Mesenchymal stem cell (in vitro differentiated cells and primary cell): ENCODE measurements at regions not wholly inside any gene's neighbourhood (a gene's known extent, or its start where the extent isn't known, plus 50 kb on each side); places are given as distances from the start of the nearest gene placed in this dataset.

ENCODE experiments used
- DNase-seq: peaks from one replicate; pipeline ENCODE4 v3.0.0-alpha.2; 2013
- H2AFZ ChIP-seq: one replicate; pipeline ENCODE4 v1.6.1; 2013; ENCODE audit warnings: low read depth, mild to moderate bottlenecking, control low read depth, inconsistent platforms, low read length, moderate library complexity
- H2AK5ac ChIP-seq: 2 replicates; pipeline ENCODE4 v1.6.1; 2013; ENCODE audit warnings: low read length, moderate library complexity, mild to moderate bottlenecking, inconsistent platforms; ENCODE audit not compliant: severe bottlenecking
- H2BK120ac ChIP-seq: one replicate; pipeline ENCODE4 v1.6.1; 2013; ENCODE audit warnings: low read depth, mild to moderate bottlenecking, inconsistent platforms, low read length, moderate library complexity
- H2BK12ac ChIP-seq, 2 experiments: one replicate each; pipeline ENCODE4 v1.6.1; 2013; ENCODE audit warnings: inconsistent platforms in 2 of 2, low read length in 2 of 2, mild to moderate bottlenecking in 2 of 2, moderate library complexity in 2 of 2, control low read depth in 1 of 2
- H2BK15ac ChIP-seq: one replicate; pipeline ENCODE4 v1.6.1; 2013; ENCODE audit warnings: mild to moderate bottlenecking, low read depth, inconsistent platforms; ENCODE audit not compliant: poor library complexity, severe bottlenecking
- H2BK5ac ChIP-seq: 2 replicates; pipeline ENCODE4 v1.6.1; 2013; ENCODE audit warnings: low read depth, mild to moderate bottlenecking, low read length, control low read depth, inconsistent platforms; ENCODE audit not compliant: poor library complexity, severe bottlenecking
- H3K14ac ChIP-seq, 2 experiments: one replicate each; pipeline ENCODE4 v1.6.1; 2013; ENCODE audit warnings: inconsistent platforms in 2 of 2, low read length in 2 of 2, control low read depth in 1 of 2, mild to moderate bottlenecking in 1 of 2, moderate library complexity in 1 of 2
- H3K18ac ChIP-seq, 2 experiments: one replicate each; pipeline ENCODE4 v1.6.1; 2013; ENCODE audit warnings: inconsistent platforms in 2 of 2, low read length in 2 of 2, control low read depth in 1 of 2, low read depth in 1 of 2, mild to moderate bottlenecking in 1 of 2
- H3K23ac ChIP-seq, 2 experiments: one replicate each; pipeline ENCODE4 v1.6.1; 2013; ENCODE audit warnings: inconsistent platforms in 2 of 2, low read length in 2 of 2, mild to moderate bottlenecking in 2 of 2, moderate library complexity in 2 of 2, control low read depth in 1 of 2
- H3K27ac ChIP-seq: 2 replicates; pipeline ENCODE4 v1.5.1; 2013; ENCODE audit warnings: mild to moderate bottlenecking, moderate library complexity, low read length, control low read depth, inconsistent platforms; ENCODE audit not compliant: poor library complexity, severe bottlenecking
- H3K27me3 ChIP-seq, 2 experiments: 2 replicates each; pipeline versions ENCODE4 v1.6.1 to v1.7.0; 2013; ENCODE audit warnings: low read length in 2 of 2, mild to moderate bottlenecking in 2 of 2, moderate library complexity in 2 of 2, control low read depth in 1 of 2, inconsistent platforms in 1 of 2; ENCODE audit not compliant: control insufficient read depth in 1 of 2, insufficient read depth in 1 of 2
- H3K36me3 ChIP-seq, 2 experiments: 2 replicates each; pipeline versions ENCODE4 v1.6.1 to v1.7.0; 2013; ENCODE audit warnings: low read length in 2 of 2, control low read depth in 1 of 2, inconsistent platforms in 1 of 2, low read depth in 1 of 2, mild to moderate bottlenecking in 1 of 2; ENCODE audit not compliant: insufficient read depth in 2 of 2, control insufficient read depth in 1 of 2
- H3K4ac ChIP-seq, 2 experiments: one replicate each; pipeline ENCODE4 v1.6.1; 2013; ENCODE audit warnings: inconsistent platforms in 2 of 2, low read length in 2 of 2, mild to moderate bottlenecking in 2 of 2, moderate library complexity in 2 of 2, control low read depth in 1 of 2, low read depth in 1 of 2
- H3K4me1 ChIP-seq: 2 replicates; pipeline ENCODE4 v1.6.1; 2013; ENCODE audit warnings: low read depth, low read length, control low read depth; ENCODE audit not compliant: control insufficient read depth, insufficient read depth
- H3K4me2 ChIP-seq: 2 replicates; pipeline ENCODE4 v1.6.1; 2013; ENCODE audit warnings: low read length, mild to moderate bottlenecking, inconsistent platforms; ENCODE audit not compliant: poor library complexity, severe bottlenecking
- H3K4me3 ChIP-seq, 2 experiments: 2 replicates each; pipeline versions ENCODE4 v1.5.1 to v1.7.0; 2013; ENCODE audit warnings: low read length in 2 of 2, mild to moderate bottlenecking in 2 of 2, control low read depth in 1 of 2, low read depth in 1 of 2; ENCODE audit not compliant: insufficient read depth in 1 of 2
- H3K79me1 ChIP-seq: replicated peaks from 2 replicates; pipeline ENCODE4 v1.6.1; 2013; ENCODE audit warnings: mild to moderate bottlenecking, control low read depth, low read length, inconsistent platforms; ENCODE audit not compliant: poor library complexity, severe bottlenecking
- H3K9ac ChIP-seq: 2 replicates; pipeline ENCODE4 v1.7.0; 2013; ENCODE audit warnings: mild to moderate bottlenecking, low read length, moderate library complexity
- H3K9me3 ChIP-seq: 2 replicates; pipeline ENCODE4 v1.7.0; 2013; ENCODE audit warnings: mild to moderate bottlenecking, low read length; ENCODE audit not compliant: control insufficient read depth
- H4K8ac ChIP-seq: one replicate; pipeline ENCODE4 v1.6.1; 2013; ENCODE audit warnings: inconsistent platforms, mild to moderate bottlenecking, low read length, moderate library complexity
- H4K91ac ChIP-seq: one replicate; pipeline ENCODE4 v1.6.1; 2013; ENCODE audit warnings: mild to moderate bottlenecking, low read length, inconsistent platforms
- WGBS: methylation state at CpG from one replicate; pipeline ENCODE4 v1.1.7; 2013; ENCODE audit warnings: mixed read lengths; 5-methylcytosine and 5-hydroxymethylcytosine counted together

DNA sequence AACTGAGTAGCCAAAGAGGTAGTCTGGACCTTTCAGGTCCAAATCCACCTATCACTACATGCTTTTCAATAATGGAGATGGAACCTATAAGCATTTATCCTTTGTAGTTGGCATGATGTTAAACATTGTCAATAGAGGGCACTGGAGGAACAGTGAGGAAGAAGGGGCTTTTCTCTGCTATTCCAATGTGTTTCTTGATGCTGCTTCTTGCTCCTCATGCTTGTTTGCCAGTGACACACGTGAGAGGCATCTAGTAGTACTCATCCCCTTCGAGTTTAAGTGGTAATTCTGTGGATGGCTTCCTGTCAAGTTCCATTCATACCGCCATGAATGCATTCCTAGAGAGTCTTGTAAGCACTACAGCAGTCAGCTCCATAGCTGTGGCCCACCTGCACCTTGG, 84.0 kb downstream of the NAA11 start:
- no peak overlapping the region for H2BK12ac ChIP-seq
- H4K8ac ChIP-seq = no peak overlapping the region
- no peak overlapping the region for H3K18ac ChIP-seq
- no peaks in the 10 kb centered on the region for H3K9me3 ChIP-seq
- H3K9ac ChIP-seq = no peak overlapping the region
- WGBS = 0% methylated on average over 3 of the region's 3 CpGs
- H3K4me3 ChIP-seq = no peak overlapping the region
- no peak overlapping the region for H3K4ac ChIP-seq
- H3K79me1 ChIP-seq = no peaks in the 10 kb centered on the region
- no peak overlapping the region for H2BK5ac ChIP-seq
- H2BK15ac ChIP-seq = no peak overlapping the region
- peak; percentile 69 for DNase-seq
- no peak overlapping the region for H2AFZ ChIP-seq
- peaks cover 0 to 5% of the 10 kb centered on the region in 2 experiments for H3K27me3 ChIP-seq
- peak overlapping the region; percentile 35 for H3K27ac ChIP-seq
- no peak overlapping the region for H3K4me2 ChIP-seq
- H3K36me3 ChIP-seq = no peaks in the 10 kb centered on the region
- H3K14ac ChIP-seq = no peak overlapping the region
- no peak overlapping the region for H2BK120ac ChIP-seq
- no peak overlapping the region for H2AK5ac ChIP-seq
- no peaks in the 10 kb centered on the region for H3K4me1 ChIP-seq
- no peak overlapping the region for H3K23ac ChIP-seq
- no peak overlapping the region for H4K91ac ChIP-seq

DNA sequence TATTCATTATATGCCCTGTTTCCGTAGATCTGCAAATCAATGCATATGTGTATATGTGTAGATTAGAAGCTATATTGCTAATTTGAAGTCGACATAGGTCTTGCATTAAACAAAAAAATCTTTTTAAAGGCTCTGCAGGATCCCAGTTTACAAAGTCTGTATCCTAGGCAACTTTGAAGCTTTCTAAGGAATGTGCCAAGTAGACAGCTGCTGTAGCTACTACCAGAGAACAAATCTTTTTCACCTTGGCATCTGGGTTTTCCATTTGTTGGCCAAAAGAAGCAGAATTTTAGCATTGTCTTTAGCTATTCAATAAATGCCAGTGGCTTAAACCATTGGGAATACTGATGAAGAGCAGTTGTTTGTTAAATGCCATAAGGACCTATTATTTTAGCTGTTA, 88.0 kb downstream of the NAA11 start:
- H2BK12ac ChIP-seq = no peak overlapping the region
- no peak overlapping the region for H2BK120ac ChIP-seq
- DNase-seq = no peak
- no peaks in the 10 kb centered on the region for H3K36me3 ChIP-seq
- H3K27me3 ChIP-seq = peaks cover 0 to 3% of the 10 kb centered on the region in 2 experiments
- H3K4me3 ChIP-seq = no peak overlapping the region
- H3K9ac ChIP-seq = no peak overlapping the region
- no peak overlapping the region for H4K91ac ChIP-seq
- H2AFZ ChIP-seq = no peak overlapping the region
- H3K14ac ChIP-seq = no peak overlapping the region
- H3K79me1 ChIP-seq = no peaks in the 10 kb centered on the region
- no peak overlapping the region for H3K18ac ChIP-seq
- no peak overlapping the region for H3K27ac ChIP-seq
- no peaks in the 10 kb centered on the region for H3K9me3 ChIP-seq
- 50% methylated on average over 1 of the region's 2 CpGs for WGBS
- no peak overlapping the region for H3K4ac ChIP-seq
- H3K4me2 ChIP-seq = no peak overlapping the region
- H2BK15ac ChIP-seq = no peak overlapping the region
- no peak overlapping the region for H2AK5ac ChIP-seq
- H3K23ac ChIP-seq = no peak overlapping the region
- no peak overlapping the region for H2BK5ac ChIP-seq
- no peak overlapping the region for H4K8ac ChIP-seq
- H3K4me1 ChIP-seq = no peaks in the 10 kb centered on the region

DNA sequence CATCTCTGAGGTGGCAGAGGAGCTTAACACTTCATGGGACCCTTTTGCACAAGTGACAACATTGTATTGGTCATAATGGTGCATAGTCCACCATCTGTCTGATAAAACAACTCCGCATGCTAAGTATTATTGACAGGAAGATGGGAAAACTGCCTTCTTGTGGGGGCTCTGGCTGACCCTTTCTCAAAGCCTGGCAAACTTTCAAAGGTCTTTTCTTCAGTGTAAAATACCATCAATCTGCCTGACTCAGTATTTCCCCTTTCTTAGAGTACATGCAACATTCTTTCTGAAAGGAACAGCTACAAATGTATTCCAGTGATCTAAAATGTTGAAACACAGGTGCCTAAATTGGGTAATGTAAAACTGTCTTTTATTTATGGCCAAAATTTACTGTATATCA, 89.1 kb downstream of the NAA11 start:
- Histone ChIP-seq H3K14ac (no peak overlapping the region), H3K79me1 (no peaks in the 10 kb centered on the region), H3K9me3 (no peaks in the 10 kb centered on the region), H2BK5ac (no peak overlapping the region), H3K4me1 (no peaks in the 10 kb centered on the region), H4K91ac (no peak overlapping the region), H4K8ac (no peak overlapping the region), H3K9ac (no peak overlapping the region), H3K4me2 (no peak overlapping the region), H2BK12ac (no peak overlapping the region), H3K36me3 (no peaks in the 10 kb centered on the region), H3K23ac (no peak overlapping the region), H3K18ac (no peak overlapping the region), H2BK15ac (no peak overlapping the region), H2BK120ac (no peak overlapping the region), H3K4me3 (no peak overlapping the region), H3K27ac (no peak overlapping the region), H2AFZ (no peak overlapping the region), H3K27me3 (peaks cover 0 to 3% of the 10 kb centered on the region in 2 experiments), H2AK5ac (no peak overlapping the region), H3K4ac (no peak overlapping the region)
- no peak for DNase-seq
- WGBS = 97% methylated on average over 1 of the region's 1 CpG

DNA sequence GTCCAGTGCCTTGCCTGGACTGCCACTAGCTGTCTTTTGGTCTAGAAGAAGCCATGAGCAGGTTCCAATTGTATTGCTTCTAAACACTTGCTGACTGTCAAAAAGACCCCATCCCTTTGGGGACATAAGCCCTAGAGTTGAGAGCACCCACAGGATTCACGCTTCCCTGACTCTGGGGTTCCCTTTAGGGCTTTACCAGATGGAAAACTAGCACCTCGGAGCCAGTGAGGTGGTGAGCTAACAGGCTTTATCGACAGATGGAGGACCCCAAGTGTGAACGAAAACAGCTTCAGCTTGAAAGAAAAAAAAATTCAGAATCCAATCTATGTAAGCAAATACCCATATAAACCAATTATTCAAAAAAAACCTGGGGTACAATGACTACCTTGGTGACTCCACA, 90.8 kb downstream of the NAA11 start:
- Histone ChIP-seq H2AFZ (no peak overlapping the region), H3K9ac (no peak overlapping the region), H2BK15ac (no peak overlapping the region), H3K27me3 (peaks cover 0 to 3% of the 10 kb centered on the region in 2 experiments), H3K27ac (no peak overlapping the region), H3K18ac (no peak overlapping the region), H4K91ac (no peak overlapping the region), H2AK5ac (peak overlapping the region; percentile 0), H3K4me2 (no peak overlapping the region), H3K14ac (no peak overlapping the region), H2BK5ac (no peak overlapping the region), H3K23ac (no peak overlapping the region), H2BK12ac (no peak overlapping the region), H2BK120ac (no peak overlapping the region), H3K36me3 (no peaks in the 10 kb centered on the region), H3K9me3 (no peaks in the 10 kb centered on the region), H4K8ac (no peak overlapping the region), H3K4me3 (no peak overlapping the region), H3K79me1 (no peaks in the 10 kb centered on the region), H3K4me1 (no peaks in the 10 kb centered on the region), H3K4ac (no peak overlapping the region)
- DNase-seq = no peak
- WGBS = 82% methylated on average over 4 of the region's 4 CpGs
